H9 (cell line): ENCODE measurements at regions not wholly inside any gene's neighbourhood (a gene's known extent, or its start where the extent isn't known, plus 50 kb on each side); places are given as distances from the start of the nearest gene placed in this dataset.

Source experiments
- DNase-seq: peaks from one replicate; pipeline ENCODE4 v3.0.0-alpha.2; 2017
- H2AFZ ChIP-seq: one replicate; pipeline ENCODE4 v1.6.1; 2013; ENCODE audit warnings: mild to moderate bottlenecking, low read length, control low read depth, moderate library complexity
- H2AK5ac ChIP-seq: 2 replicates; pipeline ENCODE4 v1.6.1; 2013; ENCODE audit warnings: low read length, control low read depth, mixed read lengths; ENCODE audit not compliant: insufficient read length
- H2BK120ac ChIP-seq: one replicate; pipeline ENCODE4 v1.6.1; 2013; ENCODE audit warnings: low read depth, mild to moderate bottlenecking, low read length, control low read depth, inconsistent platforms; ENCODE audit not compliant: poor library complexity, severe bottlenecking
- H2BK12ac ChIP-seq: 2 replicates; pipeline ENCODE4 v1.6.1; 2013; ENCODE audit warnings: low read length, control low read depth, mixed read lengths, low read depth; ENCODE audit not compliant: insufficient read length
- H2BK15ac ChIP-seq: 2 replicates; pipeline ENCODE4 v1.6.1; 2013; ENCODE audit warnings: low read depth, low read length, control low read depth
- H2BK20ac ChIP-seq: one replicate; pipeline ENCODE4 v1.6.1; 2013; ENCODE audit warnings: low read depth, mild to moderate bottlenecking, low read length, control low read depth, inconsistent platforms; ENCODE audit not compliant: poor library complexity, severe bottlenecking
- H2BK5ac ChIP-seq: 2 replicates; pipeline ENCODE4 v1.6.1; 2013; ENCODE audit warnings: low read length, control low read depth, mixed read lengths; ENCODE audit not compliant: insufficient read length
- H3K14ac ChIP-seq: 2 replicates; pipeline ENCODE4 v1.6.1; 2013; ENCODE audit warnings: low read length, control low read depth; ENCODE audit not compliant: insufficient read depth
- H3K18ac ChIP-seq: 2 replicates; pipeline ENCODE4 v1.6.1; 2013; ENCODE audit warnings: low read depth, mild to moderate bottlenecking, mixed read lengths, low read length, control low read depth; ENCODE audit not compliant: insufficient read length
- H3K23ac ChIP-seq: 2 replicates; pipeline ENCODE4 v1.6.1; 2013; ENCODE audit warnings: low read length, control low read depth, mixed read lengths, low read depth; ENCODE audit not compliant: insufficient read length
- H3K23me2 ChIP-seq: 2 replicates; pipeline ENCODE4 v1.6.1; 2013; ENCODE audit warnings: low read depth, mild to moderate bottlenecking, mixed read lengths, low read length, control low read depth; ENCODE audit not compliant: insufficient read length, poor library complexity, severe bottlenecking
- H3K27ac ChIP-seq: 2 replicates; pipeline ENCODE4 v1.5.1; 2013; ENCODE audit warnings: low read length, control low read depth, mixed read lengths, low read depth; ENCODE audit not compliant: insufficient read length
- H3K27me3 ChIP-seq: 2 replicates; pipeline ENCODE4 v1.6.1; 2013; ENCODE audit warnings: low read length, control low read depth, inconsistent platforms; ENCODE audit not compliant: insufficient read depth
- H3K4ac ChIP-seq: 2 replicates; pipeline ENCODE4 v1.6.1; 2013; ENCODE audit warnings: low read depth, mild to moderate bottlenecking, control low read depth, inconsistent platforms, low read length, moderate library complexity
- H3K4me1 ChIP-seq: 2 replicates; pipeline ENCODE4 v1.6.1; 2013; ENCODE audit warnings: low read length, control low read depth, inconsistent platforms; ENCODE audit not compliant: insufficient read depth
- H3K4me2 ChIP-seq: 2 replicates; pipeline ENCODE4 v1.6.1; 2013; ENCODE audit warnings: low read length, control low read depth, mixed read lengths; ENCODE audit not compliant: insufficient read length, insufficient read depth
- H3K56ac ChIP-seq: 2 replicates; pipeline ENCODE4 v1.6.1; 2013; ENCODE audit warnings: low read depth, mild to moderate bottlenecking, mixed read lengths, low read length, control low read depth; ENCODE audit not compliant: insufficient read length
- H3K79me1 ChIP-seq: 2 replicates; pipeline ENCODE4 v1.6.1; 2013; ENCODE audit warnings: low read depth, mild to moderate bottlenecking, moderate library complexity, low read length, control low read depth, inconsistent platforms; ENCODE audit not compliant: insufficient read depth, poor library complexity, severe bottlenecking
- H3K79me2 ChIP-seq: 2 replicates; pipeline ENCODE4 v1.6.1; 2013; ENCODE audit warnings: low read length, control low read depth, inconsistent platforms; ENCODE audit not compliant: insufficient read depth
- H3K9ac ChIP-seq: 2 replicates; pipeline ENCODE4 v1.6.1; 2013; ENCODE audit warnings: low read length, control low read depth, mixed read lengths; ENCODE audit not compliant: insufficient read length; ENCODE audit errors: extremely low read depth
- H3K9me3 ChIP-seq: one replicate; pipeline ENCODE4 v1.6.1; 2013; ENCODE audit warnings: low read depth, low read length, inconsistent platforms; ENCODE audit not compliant: control insufficient read depth
- H3T11ph ChIP-seq: one replicate; pipeline ENCODE4 v1.6.1; 2013; ENCODE audit warnings: mild to moderate bottlenecking, low read length, control low read depth, inconsistent platforms
- H4K20me1 ChIP-seq: one replicate; pipeline ENCODE4 v1.6.1; 2013; ENCODE audit not compliant: control insufficient read depth, insufficient read length, insufficient read depth
- H4K5ac ChIP-seq: 2 replicates; pipeline ENCODE4 v1.6.1; 2013; ENCODE audit warnings: low read depth, mild to moderate bottlenecking, mixed read lengths, low read length, control low read depth; ENCODE audit not compliant: insufficient read length
- H4K8ac ChIP-seq: replicated peaks from 2 replicates; pipeline ENCODE4 v1.6.1; 2013; ENCODE audit warnings: low read length, control low read depth, mixed read lengths, low read depth; ENCODE audit not compliant: insufficient read length
- H4K91ac ChIP-seq: 2 replicates; pipeline ENCODE4 v1.6.1; 2013; ENCODE audit warnings: low read depth, mild to moderate bottlenecking, moderate library complexity, mixed read lengths, low read length, control low read depth; ENCODE audit not compliant: insufficient read length
- H3K27ac Mint-ChIP-seq, 3 experiments: 2 replicates in 2 of 3; 3 replicates in 1 of 3; pipeline ENCODE4 v1.8.0; 2020 to 2021; ENCODE audit warnings: mixed read lengths in 3 of 3, mild to moderate bottlenecking in 1 of 3, moderate library complexity in 1 of 3
- H3K27me3 Mint-ChIP-seq: 2 replicates; pipeline ENCODE4 v1.8.0; 2021; ENCODE audit warnings: low read depth, mild to moderate bottlenecking, moderate library complexity, mixed read lengths
- H3K36me3 Mint-ChIP-seq, 3 experiments: 2 replicates in 2 of 3; 3 replicates in 1 of 3; pipeline ENCODE4 v1.8.0; 2020 to 2021; ENCODE audit warnings: low read depth in 3 of 3, mixed read lengths in 3 of 3; ENCODE audit not compliant: insufficient read depth in 1 of 3
- H3K4me1 Mint-ChIP-seq, 2 experiments: 2 replicates each; pipeline ENCODE4 v1.8.0; 2020; ENCODE audit warnings: mixed read lengths in 2 of 2
- H3K4me3 Mint-ChIP-seq, 2 experiments: 2 replicates in 1 of 2; 3 replicates in 1 of 2; pipeline ENCODE4 v1.8.0; 2020 to 2021; ENCODE audit warnings: mild to moderate bottlenecking in 2 of 2, mixed read lengths in 2 of 2, moderate library complexity in 1 of 2
- H3K9me3 Mint-ChIP-seq, 2 experiments: 2 replicates in 1 of 2; 3 replicates in 1 of 2; pipeline ENCODE4 v1.8.0; 2020; ENCODE audit warnings: mild to moderate bottlenecking in 2 of 2, mixed read lengths in 2 of 2, moderate library complexity in 1 of 2
- CTCF ChIP-seq: fragments of 200-600 bp; sonication (generic); conservative IDR thresholded peaks from 3 replicates; pipeline ENCODE4 v1.8.0; 2021; ENCODE audit warnings: antibody characterized with exemption, mild to moderate bottlenecking
- WGBS: extraction: QIAGEN DNeasy Blood & Tissue Kit; methylation state at CpG from one replicate; pipeline ENCODE4 v1.1.7; 2013; ENCODE audit warnings: missing lambda C conversion rate, low lambda C conversion rate, mixed read lengths; ENCODE audit not compliant: insufficient read length; ENCODE audit errors: extremely low coverage; 5-methylcytosine and 5-hydroxymethylcytosine counted together

DNA sequence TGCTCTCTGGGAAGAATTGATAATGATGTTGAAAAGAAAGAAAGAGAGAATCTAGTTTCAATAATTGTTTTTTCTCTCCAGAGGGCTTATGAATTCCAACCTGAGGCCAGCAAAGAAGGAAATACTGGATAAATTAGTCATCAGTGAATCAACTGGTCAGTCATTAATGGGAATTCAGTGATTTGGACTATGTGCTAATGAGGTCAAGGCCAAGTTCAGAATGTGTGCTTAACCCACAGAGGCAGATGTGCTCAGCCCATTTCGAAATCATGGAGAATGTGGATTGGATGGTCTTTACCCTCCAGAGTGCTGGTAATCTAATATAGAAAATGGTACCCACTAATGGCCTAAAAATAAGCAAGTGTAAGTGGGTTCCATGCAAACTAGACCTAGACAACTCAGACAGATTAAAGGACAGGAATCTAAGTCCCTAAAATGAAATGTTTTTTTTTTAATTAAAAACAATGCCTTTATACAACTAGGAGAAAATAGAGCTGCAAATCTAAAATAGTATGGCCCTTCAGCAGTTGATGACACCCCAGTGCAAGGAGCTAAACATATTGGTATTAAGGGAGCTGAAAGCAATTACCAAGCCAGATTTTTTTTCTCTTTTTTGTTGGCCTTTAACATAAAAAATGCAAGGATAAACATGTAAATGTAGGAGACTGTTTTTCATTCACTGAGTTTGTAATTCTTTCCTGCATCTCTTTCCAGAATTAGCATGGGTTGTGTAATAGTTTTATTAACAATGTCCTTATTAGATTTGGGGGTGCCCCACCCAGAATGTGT, 296.9 kb downstream of the SATB2 start:
- H3K36me3 Mint-ChIP-seq: peaks cover 10 to 20% (median 17%) of the 10 kb centered on the region in 3 experiments
- H2BK5ac ChIP-seq: no peak overlapping the region
- peaks cover 16 to 18% of the 10 kb centered on the region in 2 experiments for H3K9me3 Mint-ChIP-seq
- no peaks in the 10 kb centered on the region for H3K27me3 ChIP-seq
- no peak overlapping the region for H4K5ac ChIP-seq
- H3K14ac ChIP-seq: no peak overlapping the region
- no peak overlapping the region for H4K8ac ChIP-seq
- no peak for DNase-seq
- H2BK20ac ChIP-seq: no peak overlapping the region
- H3K4me1 ChIP-seq: peaks cover 6% of the 10 kb centered on the region; the same call in 1 of the 2 replicates
- no peaks in the 10 kb centered on the region for H4K20me1 ChIP-seq
- H3K18ac ChIP-seq: no peak overlapping the region
- H3K79me2 ChIP-seq: no peaks in the 10 kb centered on the region
- H3K4me3 Mint-ChIP-seq: no peak overlapping the region
- H2BK12ac ChIP-seq: no peak overlapping the region
- WGBS: no CpG with 5 or more reads among the region's 1 CpG
- H3K23me2 ChIP-seq: no peaks in the 10 kb centered on the region
- H4K91ac ChIP-seq: no peak overlapping the region
- H3K9ac ChIP-seq: no peak overlapping the region
- no peaks in the 10 kb centered on the region for H3K9me3 ChIP-seq
- H3K23ac ChIP-seq: no peak overlapping the region
- H3K4ac ChIP-seq: no peak overlapping the region
- no peak overlapping the region for H3K27ac ChIP-seq
- H3K27ac Mint-ChIP-seq: no peak overlapping the region
- no peak overlapping the region for H2BK120ac ChIP-seq
- no peaks in the 10 kb centered on the region for H3K79me1 ChIP-seq
- no peak overlapping the region for H2AK5ac ChIP-seq
- no peaks in the 10 kb centered on the region for H3K27me3 Mint-ChIP-seq
- peaks cover 16 to 21% of the 10 kb centered on the region in 2 experiments for H3K4me1 Mint-ChIP-seq
- H3T11ph ChIP-seq: no peak overlapping the region
- H2BK15ac ChIP-seq: no peak overlapping the region
- no peak overlapping the region for H3K56ac ChIP-seq
- no peak for TF ChIP-seq CTCF
- H2AFZ ChIP-seq: no peak overlapping the region
- H3K4me2 ChIP-seq: no peak overlapping the region
